H54 (cell line): ENCODE measurements at regions not wholly inside any gene's neighbourhood (a gene's known extent, or its start where the extent isn't known, plus 50 kb on each side); places are given as distances from the start of the nearest gene placed in this dataset.

Experiments
- DNase-seq: peaks from one replicate; pipeline ENCODE4 v3.0.0; 2011; ENCODE audit warnings: low spot score, mixed read lengths; ENCODE audit not compliant: insufficient read length
- FAIRE-seq: peaks from 3 replicates; lab custom pipeline; 2011; peaks lifted over from hg19 to GRCh38; lab: Jason Lieb, UNC
- POLR2A ChIP-seq: IDR thresholded peaks from 2 replicates; pipeline ENCODE4 v1.6.1; 2011; ENCODE audit warnings: low read depth, mild to moderate bottlenecking, low read length

GRCh38 chr13:67880916-67881315 is 650.8 kb upstream of the PCDH9 start:
- FAIRE-seq (peak; percentile 50), DNase-seq (peak; percentile 2)
- no peak for TF ChIP-seq POLR2A

- no peak for DNase-seq
- no peak for TF ChIP-seq POLR2A
- FAIRE-seq = no peak
Measured at GRCh38 chr13:67878376-67878775, 648.2 kb upstream of the PCDH9 start.

GRCh38 chr13:67877031-67877430 is 646.9 kb upstream of the PCDH9 start:
- TF ChIP-seq POLR2A = no peak
- DNase-seq (no peak), FAIRE-seq (no peak)

GRCh38 chr13:67867206-67867605 is 637.1 kb upstream of the PCDH9 start:
- no peak for TF ChIP-seq POLR2A
- no peak for DNase-seq
- FAIRE-seq = no peak

- FAIRE-seq = no peak
- no peak for TF ChIP-seq POLR2A
Measured at GRCh38 chr13:67860315-67860714, 630.2 kb upstream of the PCDH9 start.

GRCh38 chr13:67859904-67860303 is 629.8 kb upstream of the PCDH9 start:
- TF ChIP-seq POLR2A = no peak
- FAIRE-seq (no peak), DNase-seq (no peak)

More at GRCh38 chr13:67860315-67860714, 630.2 kb upstream of the PCDH9 start:
- no peak for DNase-seq

GRCh38 chr13:67857581-67858310 is 627.6 kb upstream of the PCDH9 start:
- DNase-seq = no peak
- no peak for TF ChIP-seq POLR2A
- no peak for FAIRE-seq

- DNase-seq = no peak
- FAIRE-seq = no peak
- TF ChIP-seq POLR2A = no peak
Measured at GRCh38 chr13:67856955-67857354, 626.8 kb upstream of the PCDH9 start.

GRCh38 chr13:67855741-67856238 is 625.7 kb upstream of the PCDH9 start:
- no peak for TF ChIP-seq POLR2A
- FAIRE-seq (no peak), DNase-seq (no peak)

- DNase-seq = no peak
- FAIRE-seq = no peak
Measured at GRCh38 chr13:67854990-67855389, 624.9 kb upstream of the PCDH9 start.

GRCh38 chr13:67844574-67844973 is 614.4 kb upstream of the PCDH9 start:
- TF ChIP-seq POLR2A = no peak
- FAIRE-seq (no peak), DNase-seq (no peak)

More at GRCh38 chr13:67854990-67855389, 624.9 kb upstream of the PCDH9 start:
- no peak for TF ChIP-seq POLR2A

GRCh38 chr13:67841071-67841470 is 610.9 kb upstream of the PCDH9 start:
- no peak for TF ChIP-seq POLR2A
- FAIRE-seq = no peak
- DNase-seq = no peak

- FAIRE-seq = no peak
- TF ChIP-seq POLR2A = no peak
- no peak for DNase-seq
Measured at GRCh38 chr13:67833564-67833963, 603.4 kb upstream of the PCDH9 start.

GRCh38 chr13:67829641-67830040 is 599.5 kb upstream of the PCDH9 start:
- no peak for FAIRE-seq
- DNase-seq = no peak
- TF ChIP-seq POLR2A = no peak

GRCh38 chr13:67827992-67828391 is 597.9 kb upstream of the PCDH9 start:
- DNase-seq (no peak), FAIRE-seq (peak; percentile 41)
- TF ChIP-seq POLR2A = no peak
